K562 (cell line): ENCODE measurements at regions not wholly inside any gene's neighbourhood (a gene's known extent, or its start where the extent isn't known, plus 50 kb on each side); places are given as distances from the start of the nearest gene placed in this dataset.

ENCODE experiments used
- CBX3 ChIP-seq, 2 experiments: IDR thresholded peaks; 1 replicate in 1 of 2; 2 replicates in 1 of 2; pipeline ENCODE4 v1.6.1; 2012; ENCODE audit warnings: inconsistent platforms in 2 of 2, low read length in 2 of 2, borderline replicate concordance in 1 of 2, control low read depth in 1 of 2
- TEAD1 ChIP-seq, 2 experiments: fragments of 450-650 bp in 1 of 2; sonication (generic) in 1 of 2; formaldehyde crosslinking; IDR thresholded peaks; 2 replicates each; pipeline versions ENCODE4 v1.4.0 to v1.8.0; 2020 to 2022; ENCODE audit warnings: mild to moderate bottlenecking in 2 of 2, missing genetic modification reagents in 1 of 2

DNA sequence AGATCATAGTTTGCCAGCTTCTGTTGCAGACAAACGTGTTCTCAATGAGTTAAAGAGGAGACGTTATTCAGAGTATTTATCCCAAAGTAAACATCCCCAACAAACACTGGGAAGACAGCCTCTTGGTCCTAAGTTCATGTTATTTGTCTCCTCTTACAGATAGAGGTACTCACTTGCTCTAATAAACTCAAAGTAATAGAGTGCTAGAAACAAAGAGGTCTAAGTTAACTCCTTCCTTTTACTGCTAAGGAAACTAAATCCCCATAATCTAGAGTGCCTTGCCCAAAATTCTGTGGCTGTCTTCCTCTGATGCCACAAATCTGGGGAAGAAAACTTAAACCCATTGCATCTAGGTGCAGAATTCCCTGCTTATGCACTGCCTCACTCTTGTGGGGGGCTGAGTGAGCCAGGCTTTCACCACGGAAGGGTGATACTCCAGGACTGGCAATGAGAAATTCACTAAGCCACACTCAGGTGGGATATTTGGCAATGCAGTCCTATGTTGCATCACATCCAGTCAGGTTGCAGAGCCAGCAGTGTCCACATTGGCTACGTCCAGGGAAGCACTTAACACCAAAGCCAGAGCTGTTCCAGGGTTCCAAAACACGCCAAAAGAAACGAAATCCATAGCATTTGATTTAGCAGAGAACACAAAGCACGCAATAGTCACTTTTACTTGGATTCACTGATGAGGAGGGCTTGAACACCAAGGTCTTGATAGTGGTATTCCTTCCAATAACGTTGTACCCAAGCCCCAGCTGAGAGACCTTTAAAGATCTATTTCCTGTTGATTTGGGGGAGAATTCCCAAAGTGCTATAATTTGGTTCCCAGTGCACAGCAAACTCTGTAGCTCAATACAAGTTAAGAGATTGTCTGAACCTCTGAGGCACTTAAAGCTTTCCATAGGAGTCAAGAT, 81.0 kb upstream of the FOXQ1 start:
- TF ChIP-seq CBX3 (IDR thresholded peaks at IDR 0.05; ENCODE audit: borderline replicate concordance in 1 of 2, low read length in 2 of 2), result no peak
- TF ChIP-seq TEAD1 (CRISPR knock-in tag; IDR thresholded peaks at IDR 0.05), result no peak
